B cell (primary cell): ENCODE measurements at regions not wholly inside any gene's neighbourhood (a gene's known extent, or its start where the extent isn't known, plus 50 kb on each side); places are given as distances from the start of the nearest gene placed in this dataset.

Experiments
- CTCF ChIP-seq: fragments of 200-600 bp; IDR thresholded peaks from one replicate; pipeline ENCODE4 v1.8.0; 2022; ENCODE audit warnings: antibody characterized with exemption, mild to moderate bottlenecking
- EZH2 ChIP-seq: IDR thresholded peaks from 2 replicates; pipeline ENCODE4 v1.6.1; 2012; ENCODE audit warnings: borderline replicate concordance, low read depth, mild to moderate bottlenecking, moderate library complexity, low read length; ENCODE audit not compliant: insufficient read depth, poor library complexity, severe bottlenecking

DNA sequence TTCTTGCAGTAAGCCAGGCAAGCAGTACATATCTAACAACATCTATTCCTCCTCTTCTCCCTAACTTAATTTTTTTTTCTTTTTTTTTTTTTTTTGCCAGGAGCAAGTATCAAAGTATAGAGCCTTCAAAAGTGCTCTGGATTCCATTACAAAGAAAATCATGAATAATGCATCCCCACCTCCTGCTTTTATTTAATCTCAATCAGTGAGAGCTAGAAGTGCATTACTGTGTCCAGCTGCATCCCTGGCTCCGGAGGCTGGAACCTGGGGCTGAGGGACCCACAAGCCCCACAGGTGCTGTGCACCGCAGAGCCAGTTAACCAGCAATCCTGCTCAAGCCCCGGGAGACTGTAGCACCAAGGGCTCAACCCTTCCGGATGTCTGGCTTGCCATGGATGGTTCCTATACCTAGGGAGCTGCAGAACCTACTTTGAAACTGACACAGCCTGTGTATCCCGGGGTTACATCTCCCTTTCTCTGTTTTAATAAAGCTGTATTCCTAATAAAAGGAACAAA, 455.9 kb upstream of the RUNX1 start:
- TF ChIP-seq CTCF: no peak
- no peak for TF ChIP-seq EZH2
